GM12873 (cell line): ENCODE measurements at regions not wholly inside any gene's neighbourhood (a gene's known extent, or its start where the extent isn't known, plus 50 kb on each side); places are given as distances from the start of the nearest gene placed in this dataset.

ENCODE experiments used
- TF ChIP-seq, protein P1 (sequence below): IDR thresholded peaks from 2 replicates; pipeline ENCODE4 v1.5.1; 2012; ENCODE audit warnings: low read depth, mild to moderate bottlenecking, moderate library complexity, low read length, control low read depth; ENCODE audit not compliant: insufficient read depth; ENCODE audit errors: missing control alignments

DNA sequence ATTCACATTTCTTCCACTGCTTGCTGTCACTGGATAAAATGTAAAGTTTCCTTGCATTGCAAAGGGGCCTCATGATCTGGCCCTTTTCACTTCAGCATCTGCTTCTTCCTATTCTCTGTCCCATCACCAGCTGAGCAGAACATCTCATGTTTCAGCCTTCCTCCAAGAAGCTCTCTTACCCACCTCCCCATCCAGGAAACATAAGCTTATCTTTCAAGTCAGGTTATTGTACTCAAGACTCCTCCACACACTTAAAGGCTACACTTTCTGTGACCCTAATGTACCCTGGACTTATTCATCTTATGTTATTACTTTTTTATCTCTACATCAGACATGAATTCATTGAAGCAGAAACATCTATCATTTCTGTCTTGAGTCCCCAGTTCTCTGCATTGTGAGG is 230.5 kb downstream of the PMAIP1 start:
- TF ChIP-seq, protein P1, sequence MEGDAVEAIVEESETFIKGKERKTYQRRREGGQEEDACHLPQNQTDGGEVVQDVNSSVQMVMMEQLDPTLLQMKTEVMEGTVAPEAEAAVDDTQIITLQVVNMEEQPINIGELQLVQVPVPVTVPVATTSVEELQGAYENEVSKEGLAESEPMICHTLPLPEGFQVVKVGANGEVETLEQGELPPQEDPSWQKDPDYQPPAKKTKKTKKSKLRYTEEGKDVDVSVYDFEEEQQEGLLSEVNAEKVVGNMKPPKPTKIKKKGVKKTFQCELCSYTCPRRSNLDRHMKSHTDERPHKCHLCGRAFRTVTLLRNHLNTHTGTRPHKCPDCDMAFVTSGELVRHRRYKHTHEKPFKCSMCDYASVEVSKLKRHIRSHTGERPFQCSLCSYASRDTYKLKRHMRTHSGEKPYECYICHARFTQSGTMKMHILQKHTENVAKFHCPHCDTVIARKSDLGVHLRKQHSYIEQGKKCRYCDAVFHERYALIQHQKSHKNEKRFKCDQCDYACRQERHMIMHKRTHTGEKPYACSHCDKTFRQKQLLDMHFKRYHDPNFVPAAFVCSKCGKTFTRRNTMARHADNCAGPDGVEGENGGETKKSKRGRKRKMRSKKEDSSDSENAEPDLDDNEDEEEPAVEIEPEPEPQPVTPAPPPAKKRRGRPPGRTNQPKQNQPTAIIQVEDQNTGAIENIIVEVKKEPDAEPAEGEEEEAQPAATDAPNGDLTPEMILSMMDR: no peak

- TF ChIP-seq, protein P1: no peak
These were observed 223.2 kb downstream of the PMAIP1 start for GRCh38 chr18:60123031-60123430.

DNA sequence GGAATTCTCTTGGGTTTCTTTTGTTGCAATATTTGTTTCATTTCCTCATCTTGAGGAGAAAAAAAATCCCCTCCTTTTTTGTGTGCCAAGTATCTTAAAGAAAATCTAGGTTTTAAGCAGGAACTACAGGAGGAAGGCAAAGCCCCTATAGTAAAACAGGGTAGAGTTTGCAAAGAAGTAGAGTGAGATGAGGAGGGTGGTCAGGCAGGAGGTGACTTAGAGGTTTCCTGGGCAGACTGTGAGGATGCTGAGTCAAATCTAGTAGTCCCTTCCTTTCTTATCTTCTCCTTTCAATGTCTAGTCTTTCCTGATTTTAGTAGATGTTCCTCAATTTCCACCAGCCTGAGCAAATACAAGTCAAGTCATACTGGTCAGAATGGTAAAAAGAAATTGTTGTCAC is 222.5 kb downstream of the PMAIP1 start:
- TF ChIP-seq, protein P1: no peak

DNA sequence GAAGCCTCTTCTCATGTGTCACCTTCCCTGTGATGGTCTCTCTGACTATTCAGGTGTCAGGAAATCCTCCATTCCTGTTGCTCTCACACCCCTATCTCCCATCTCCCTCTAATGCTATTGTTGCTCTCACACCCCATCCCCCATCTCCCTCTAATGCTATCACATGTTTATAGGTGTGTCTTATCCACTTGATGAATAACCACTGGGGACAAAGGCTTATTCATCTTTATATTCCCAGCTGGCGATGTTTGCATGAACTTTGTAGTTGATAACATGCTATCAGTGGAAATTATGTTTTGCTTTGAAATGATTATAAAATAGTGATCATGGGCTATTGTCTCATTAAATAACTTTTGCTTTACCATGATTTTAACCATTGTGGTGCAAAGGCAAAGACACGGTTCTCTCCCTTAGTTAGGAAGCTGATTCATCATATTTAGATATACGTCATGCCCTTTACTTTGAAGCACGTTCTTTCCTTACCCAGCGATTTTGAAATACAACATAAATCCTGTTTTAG is 220.5 kb downstream of the PMAIP1 start:
- TF ChIP-seq, protein P1: no peak

GRCh38 chr18:60117321-60117720 is 217.5 kb downstream of the PMAIP1 start:
- TF ChIP-seq, protein P1: no peak

- TF ChIP-seq, protein P1: no peak
These were observed 213.6 kb downstream of the PMAIP1 start for GRCh38 chr18:60113396-60113795.

GRCh38 chr18:60112369-60112768 is 212.6 kb downstream of the PMAIP1 start:
- TF ChIP-seq, protein P1: no peak
